IPS-15b (cell line): ENCODE measurements at regions not wholly inside any gene's neighbourhood (a gene's known extent, or its start where the extent isn't known, plus 50 kb on each side); places are given as distances from the start of the nearest gene placed in this dataset.
A peak's percentile ranks its signal among the peaks of the same experiment; 100 is the strongest.
"Not testable (repeated sequence)": the region's sequence is repeated elsewhere in the genome, so short reads cannot be mapped to it uniquely, and the experiment has no call there.

ENCODE experiments used
- H3K27me3 ChIP-seq: one replicate; pipeline ENCODE4 v1.6.1; 2013; ENCODE audit warnings: low read length; ENCODE audit not compliant: control insufficient read depth, insufficient read depth
- H3K36me3 ChIP-seq: one replicate; pipeline ENCODE4 v1.6.1; 2013; ENCODE audit warnings: low read length; ENCODE audit not compliant: control insufficient read depth, insufficient read depth
- H3K4me1 ChIP-seq: one replicate; pipeline ENCODE4 v1.6.1; 2013; ENCODE audit warnings: mild to moderate bottlenecking, low read length; ENCODE audit not compliant: control insufficient read depth, insufficient read depth
- H3K4me3 ChIP-seq: one replicate; pipeline ENCODE4 v1.5.1; 2013; ENCODE audit warnings: low read depth, low read length
- H3K9ac ChIP-seq: one replicate; pipeline ENCODE4 v1.6.1; 2013; ENCODE audit warnings: low read depth, mild to moderate bottlenecking, low read length
- H3K9me3 ChIP-seq: one replicate; pipeline ENCODE4 v1.6.1; 2013; ENCODE audit warnings: mild to moderate bottlenecking, low read length; ENCODE audit not compliant: control insufficient read depth, insufficient read depth

DNA sequence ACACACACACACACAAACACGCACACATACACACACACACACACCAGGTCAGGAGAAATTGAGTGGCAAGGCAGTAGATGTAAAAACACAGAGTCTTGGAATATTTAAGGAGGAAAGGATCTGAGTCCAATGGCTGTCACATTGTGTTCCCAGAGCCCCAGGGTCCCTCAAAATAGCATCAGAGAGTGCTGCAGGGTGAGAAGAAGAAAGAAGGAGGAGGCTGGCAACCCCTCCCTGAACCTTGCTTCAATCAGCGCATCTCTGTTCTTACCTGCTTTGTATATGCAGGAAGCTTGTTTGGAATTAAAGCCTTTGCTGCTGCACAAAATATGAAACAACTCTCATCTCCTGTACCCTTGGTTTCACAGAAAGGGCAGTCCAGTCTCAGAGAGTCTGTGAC lies 406.5 kb downstream of the MIAT start:
- H3K9me3 ChIP-seq, result no peaks in the 10 kb centered on the region
- peaks cover 9% of the 10 kb centered on the region for H3K4me1 ChIP-seq
- no peaks in the 10 kb centered on the region for H3K36me3 ChIP-seq
- H3K4me3 ChIP-seq, result no peak overlapping the region
- H3K27me3 ChIP-seq, result no peaks in the 10 kb centered on the region
- no peak overlapping the region for H3K9ac ChIP-seq

DNA sequence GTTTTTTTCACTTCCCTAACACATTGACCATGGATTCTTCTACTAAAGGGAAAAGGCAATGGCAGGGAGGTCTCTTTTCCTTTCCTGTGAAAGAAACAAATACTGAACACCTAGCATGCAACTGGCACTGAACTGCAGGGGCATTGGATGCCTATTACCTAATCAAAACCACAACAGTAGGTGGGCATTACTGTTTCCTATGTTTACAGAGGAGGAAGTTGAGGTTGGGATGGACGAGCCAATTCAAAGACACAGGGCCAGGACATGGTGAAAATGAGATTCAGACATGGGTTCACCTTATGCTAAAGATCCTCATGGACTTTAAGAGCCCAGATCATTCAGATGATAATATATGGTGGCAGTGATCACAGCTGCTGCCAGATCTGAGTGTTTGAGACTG lies 407.0 kb downstream of the MIAT start:
- no peaks in the 10 kb centered on the region for H3K27me3 ChIP-seq
- H3K36me3 ChIP-seq, result no peaks in the 10 kb centered on the region
- H3K4me1 ChIP-seq, result peaks cover 9% of the 10 kb centered on the region
- H3K9me3 ChIP-seq, result no peaks in the 10 kb centered on the region
- H3K4me3 ChIP-seq, result no peak overlapping the region
- no peak overlapping the region for H3K9ac ChIP-seq

DNA sequence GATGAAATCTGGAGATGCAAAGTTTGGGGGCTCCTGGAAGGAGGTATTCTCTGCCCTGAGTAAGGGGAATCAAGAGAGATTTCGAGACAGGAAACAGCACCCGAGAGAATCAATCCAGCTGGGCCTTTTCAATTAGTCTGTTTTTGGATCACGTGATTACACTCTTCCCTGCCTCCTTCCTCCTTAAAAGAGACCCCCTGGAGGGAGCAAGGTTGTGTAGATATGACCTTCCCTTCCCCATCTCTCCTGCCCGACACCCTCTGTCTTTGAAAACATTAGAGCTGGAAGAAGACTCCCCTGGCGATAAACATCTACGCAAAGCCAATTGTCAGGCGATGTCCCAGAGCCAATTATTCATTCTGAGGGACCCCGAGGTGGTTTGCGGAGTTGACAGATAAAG lies 407.9 kb downstream of the MIAT start:
- H3K27me3 ChIP-seq, result no peaks in the 10 kb centered on the region
- H3K4me1 ChIP-seq, result peaks cover 9% of the 10 kb centered on the region
- peak overlapping the region; percentile 1 for H3K4me3 ChIP-seq
- no peaks in the 10 kb centered on the region for H3K9me3 ChIP-seq
- no peaks in the 10 kb centered on the region for H3K36me3 ChIP-seq
- H3K9ac ChIP-seq, result no peak overlapping the region

DNA sequence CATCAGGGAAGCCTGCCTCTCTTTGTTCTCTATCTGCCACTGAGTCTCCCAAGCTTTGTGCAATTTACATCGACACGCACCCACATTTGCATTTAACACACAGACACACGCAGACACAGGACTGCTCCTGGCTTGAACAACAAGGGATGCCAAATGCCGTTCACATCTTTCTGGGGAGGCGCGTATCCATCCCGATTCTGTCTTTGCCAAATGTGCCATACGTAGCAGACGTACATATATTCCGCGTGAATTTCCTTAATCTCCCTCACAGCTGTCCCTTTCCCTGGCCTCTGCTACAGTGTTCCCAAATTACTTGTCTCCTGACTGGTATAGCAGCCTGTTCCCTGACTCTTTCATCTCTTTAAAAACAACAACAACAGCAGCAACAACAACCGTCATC lies 409.5 kb downstream of the MIAT start:
- H3K36me3 ChIP-seq, result no peaks in the 10 kb centered on the region
- H3K9me3 ChIP-seq, result no peaks in the 10 kb centered on the region
- H3K9ac ChIP-seq, result no peak overlapping the region
- no peaks in the 10 kb centered on the region for H3K27me3 ChIP-seq
- peaks cover 9% of the 10 kb centered on the region for H3K4me1 ChIP-seq
- H3K4me3 ChIP-seq, result no peak overlapping the region

DNA sequence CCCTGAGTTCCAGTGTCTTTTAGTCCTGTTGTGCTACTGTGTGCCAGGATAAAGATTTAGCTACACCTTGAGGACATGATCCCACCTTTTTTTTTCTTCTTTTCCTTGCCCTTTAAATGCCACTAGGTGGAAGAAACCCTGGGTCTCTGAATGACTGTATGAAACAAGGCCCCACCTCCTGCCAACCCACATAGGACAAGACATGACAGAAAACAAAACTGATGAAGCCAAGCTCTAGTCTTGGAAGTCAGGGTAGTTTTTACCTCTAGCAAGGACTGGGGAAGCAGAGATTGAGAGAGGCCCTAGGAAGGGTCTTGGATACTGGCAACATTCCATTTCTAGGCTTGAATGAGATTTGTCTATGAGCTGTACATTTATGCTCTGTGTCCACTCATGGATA lies 410.7 kb downstream of the MIAT start:
- Histone ChIP-seq H3K9ac (no peak overlapping the region), H3K9me3 (no peaks in the 10 kb centered on the region), H3K4me3 (no peak overlapping the region), H3K27me3 (no peaks in the 10 kb centered on the region), H3K4me1 (peaks cover 9% of the 10 kb centered on the region), H3K36me3 (no peaks in the 10 kb centered on the region)

DNA sequence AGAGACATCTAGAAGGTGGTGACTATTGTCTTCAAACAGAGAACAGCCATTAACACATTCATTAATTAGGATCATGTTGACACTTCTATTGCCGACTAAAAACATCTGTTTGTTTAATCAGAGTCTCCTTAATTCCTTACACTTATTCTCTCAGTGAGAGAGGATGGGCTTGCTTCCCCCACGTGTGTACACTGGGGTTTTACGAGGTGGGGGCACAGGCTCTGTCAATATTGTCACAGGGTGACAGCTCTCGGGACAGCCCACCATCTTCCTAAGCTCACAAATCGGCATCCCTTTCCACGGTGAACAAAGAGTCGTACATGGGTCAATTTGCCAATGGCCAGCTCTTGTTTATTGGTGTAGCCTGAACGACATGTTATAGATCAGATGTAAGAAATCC lies 413.2 kb downstream of the MIAT start:
- Histone ChIP-seq H3K9ac (no peak overlapping the region), H3K27me3 (no peaks in the 10 kb centered on the region)

DNA sequence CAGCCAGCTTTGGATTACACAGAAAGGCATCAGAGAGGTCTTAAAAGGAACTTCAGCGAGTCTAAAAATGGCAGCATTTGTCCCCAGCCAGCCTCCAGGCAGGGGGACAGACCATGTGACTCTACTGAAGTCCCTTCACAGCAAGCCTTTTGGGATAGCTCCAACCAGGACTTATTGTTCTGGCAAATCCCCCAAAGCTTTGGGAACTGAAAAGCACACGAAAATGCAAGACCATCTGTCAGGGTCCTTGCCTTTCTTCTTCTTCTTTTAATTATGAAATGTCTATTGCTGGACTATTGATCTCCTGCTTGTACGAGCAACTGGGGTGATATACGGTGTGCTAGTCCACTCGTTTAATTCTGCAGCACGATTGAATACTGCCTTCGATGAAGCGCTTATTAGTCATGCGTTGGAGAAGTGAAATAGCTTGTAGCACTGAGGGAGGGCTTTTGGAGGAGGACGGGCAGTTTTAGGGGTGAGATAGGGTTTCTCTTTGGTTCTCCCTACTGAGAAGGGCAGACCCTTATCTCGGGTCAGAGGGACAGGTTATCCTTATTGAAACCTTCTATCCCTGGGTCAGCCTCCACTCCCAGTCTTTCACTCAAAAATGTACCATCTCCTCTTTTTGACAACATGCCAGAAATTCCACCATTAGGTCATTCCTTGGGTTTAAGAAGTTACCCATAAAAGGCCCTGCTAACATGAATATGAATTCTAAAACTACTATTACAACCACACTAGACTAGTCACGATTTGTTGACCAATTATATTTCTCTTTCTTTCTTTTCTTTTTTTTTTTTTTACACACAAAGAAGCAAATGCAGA lies 416.4 kb downstream of the MIAT start:
- H3K36me3 ChIP-seq, result no peaks in the 10 kb centered on the region
- no peak overlapping the region for H3K4me3 ChIP-seq
- H3K4me1 ChIP-seq, result no peaks in the 10 kb centered on the region
- H3K27me3 ChIP-seq, result no peaks in the 10 kb centered on the region
- H3K9ac ChIP-seq, result no peak overlapping the region
- H3K9me3 ChIP-seq, result no peaks in the 10 kb centered on the region

More for the DNA sequence above, 413.2 kb downstream of the MIAT start:
- H3K4me3 ChIP-seq, result no peak overlapping the region
- H3K36me3 ChIP-seq, result no peaks in the 10 kb centered on the region
- H3K9me3 ChIP-seq, result no peaks in the 10 kb centered on the region
- peaks cover 4% of the 10 kb centered on the region for H3K4me1 ChIP-seq

DNA sequence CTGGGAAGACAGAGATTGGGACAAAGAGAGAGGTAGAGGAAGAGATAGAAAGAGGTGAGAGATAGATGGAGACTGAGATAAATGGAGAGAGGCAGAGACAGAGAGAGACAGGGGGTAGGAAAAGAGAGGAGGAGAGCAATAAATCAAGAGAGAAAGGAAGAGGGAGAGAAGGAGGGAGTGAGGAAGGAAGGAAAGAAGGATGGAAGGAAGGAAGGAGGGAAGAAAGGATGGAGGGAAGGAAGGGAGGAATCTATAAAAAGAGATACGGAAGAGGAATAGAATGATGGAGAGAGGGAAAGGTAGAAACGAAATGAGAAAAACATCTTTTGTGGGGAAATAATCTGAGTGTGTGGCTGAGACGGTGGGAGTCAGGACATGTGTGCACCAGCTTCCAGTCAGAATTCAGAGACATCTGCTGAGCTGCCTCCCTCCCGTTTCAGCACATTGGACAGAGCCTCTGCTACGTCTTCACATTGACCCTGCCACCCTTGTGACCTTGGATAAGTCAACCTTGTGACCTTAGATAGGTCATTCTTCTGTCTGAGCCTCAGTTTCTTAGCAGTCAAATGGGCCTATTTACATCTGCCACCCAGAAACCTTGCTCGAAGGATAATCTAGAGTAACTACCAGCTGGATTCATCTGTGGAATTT lies 417.8 kb downstream of the MIAT start:
- no peaks in the 10 kb centered on the region for H3K36me3 ChIP-seq
- no peaks in the 10 kb centered on the region for H3K4me1 ChIP-seq
- H3K9me3 ChIP-seq, result no peaks in the 10 kb centered on the region
- H3K27me3 ChIP-seq, result no peaks in the 10 kb centered on the region
- H3K9ac ChIP-seq, result no peak overlapping the region
- H3K4me3 ChIP-seq, result no peak overlapping the region

DNA sequence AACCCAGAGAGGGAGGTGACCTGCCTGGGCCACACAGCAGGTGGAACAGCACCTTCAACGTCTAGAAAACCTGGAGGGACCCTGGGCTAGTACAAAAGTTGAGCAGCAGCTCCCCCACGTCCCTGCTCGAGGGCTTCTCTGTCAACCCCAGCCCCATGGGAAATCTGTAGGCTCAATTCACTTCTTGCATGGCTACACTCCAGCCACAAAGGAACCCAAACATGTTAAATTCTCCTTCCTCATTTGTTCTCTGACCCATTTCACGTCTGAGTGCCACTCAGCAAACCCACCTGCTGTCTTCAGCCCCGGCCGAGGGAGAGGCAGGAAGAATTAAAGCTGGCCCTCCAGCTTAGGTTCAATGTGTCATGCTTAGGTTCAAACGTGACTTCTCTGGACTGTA lies 418.5 kb downstream of the MIAT start:
- no peak overlapping the region for H3K4me3 ChIP-seq
- no peaks in the 10 kb centered on the region for H3K36me3 ChIP-seq
- H3K9me3 ChIP-seq, result no peaks in the 10 kb centered on the region
- H3K27me3 ChIP-seq, result no peaks in the 10 kb centered on the region
- H3K9ac ChIP-seq, result no peak overlapping the region
- H3K4me1 ChIP-seq, result no peaks in the 10 kb centered on the region

DNA sequence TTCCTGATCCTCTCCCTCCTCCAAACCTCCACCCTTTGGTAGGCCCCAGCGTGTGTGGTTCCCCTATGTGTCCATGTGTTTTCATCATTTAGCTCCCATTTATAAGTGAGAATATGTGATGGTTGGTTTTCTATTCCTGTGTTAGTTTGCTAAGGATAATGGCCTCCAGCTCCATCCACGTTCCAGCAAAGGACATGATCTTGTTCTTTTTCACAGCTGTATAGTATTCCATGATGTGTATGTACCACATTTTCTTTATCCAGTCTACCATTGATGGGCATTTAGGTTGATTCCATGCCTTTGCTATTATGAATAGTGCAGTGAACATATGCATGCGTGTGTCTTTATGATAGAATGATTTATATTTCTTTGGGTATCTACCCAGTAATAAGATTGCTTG lies 420.7 kb downstream of the MIAT start:
- not testable (repeated sequence) for H3K4me3 ChIP-seq, H3K9ac ChIP-seq, H3K4me1 ChIP-seq

DNA sequence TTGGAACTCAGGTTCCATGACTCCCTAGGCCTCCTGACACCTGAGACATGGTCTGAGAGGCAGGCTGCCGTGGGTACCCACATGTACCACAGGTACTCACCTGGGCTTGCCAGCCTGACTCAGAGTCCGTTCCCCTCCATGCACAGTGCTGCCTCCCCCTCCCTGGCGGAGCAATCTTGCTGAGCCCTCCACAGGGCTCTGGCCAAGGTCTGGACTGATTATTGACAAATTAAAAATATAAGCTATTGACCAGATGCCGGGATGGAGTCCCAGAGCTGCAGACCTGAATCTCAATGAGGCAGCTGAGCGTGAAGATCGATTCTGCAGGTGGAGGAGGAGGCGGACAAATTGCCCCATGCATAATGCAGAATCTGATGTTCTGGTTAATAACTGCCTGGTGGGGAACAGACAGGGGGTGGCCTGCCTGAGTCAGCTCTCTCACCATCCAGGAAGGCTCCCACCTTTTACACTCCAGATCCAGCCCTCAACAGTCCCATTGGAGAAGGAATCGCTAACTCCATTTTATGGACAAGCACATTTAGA lies 422.7 kb downstream of the MIAT start:
- peaks cover 6% of the 10 kb centered on the region for H3K4me1 ChIP-seq
- H3K9me3 ChIP-seq, result no peaks in the 10 kb centered on the region
- no peak overlapping the region for H3K9ac ChIP-seq
- no peaks in the 10 kb centered on the region for H3K27me3 ChIP-seq
- H3K36me3 ChIP-seq, result no peaks in the 10 kb centered on the region
- H3K4me3 ChIP-seq, result no peak overlapping the region

More for the DNA sequence above, 420.7 kb downstream of the MIAT start:
- not testable (repeated sequence) for H3K9me3 ChIP-seq, H3K36me3 ChIP-seq, H3K27me3 ChIP-seq

DNA sequence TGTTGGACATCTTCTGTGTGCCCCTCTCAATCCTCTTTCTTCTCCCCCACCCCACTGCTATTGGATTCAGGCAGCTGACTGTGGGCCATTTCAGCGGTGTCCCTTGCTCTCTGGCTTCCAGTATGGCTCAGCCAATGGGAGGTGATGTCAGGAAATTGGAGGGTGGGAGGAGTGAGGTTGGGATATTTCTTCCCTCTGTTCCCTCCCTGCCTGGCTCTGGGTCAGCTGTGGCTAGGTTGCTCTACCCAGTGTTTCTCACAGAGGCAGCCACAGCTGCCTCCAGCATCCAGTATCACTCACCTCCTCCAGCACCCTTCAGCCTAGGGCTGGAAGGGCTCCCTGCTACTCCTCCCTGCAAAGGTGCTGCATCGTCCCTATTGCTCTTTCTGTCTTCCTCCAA lies 423.5 kb downstream of the MIAT start:
- no peaks in the 10 kb centered on the region for H3K36me3 ChIP-seq
- peaks cover 9% of the 10 kb centered on the region for H3K4me1 ChIP-seq
- H3K9me3 ChIP-seq, result no peaks in the 10 kb centered on the region
- no peak overlapping the region for H3K4me3 ChIP-seq
- no peaks in the 10 kb centered on the region for H3K27me3 ChIP-seq
- no peak overlapping the region for H3K9ac ChIP-seq
